ENCODE measurements at regions not wholly inside any gene's neighbourhood (a gene's known extent, or its start where the extent isn't known, plus 50 kb on each side); places are given as distances from the start of the nearest gene placed in this dataset.

DNA sequence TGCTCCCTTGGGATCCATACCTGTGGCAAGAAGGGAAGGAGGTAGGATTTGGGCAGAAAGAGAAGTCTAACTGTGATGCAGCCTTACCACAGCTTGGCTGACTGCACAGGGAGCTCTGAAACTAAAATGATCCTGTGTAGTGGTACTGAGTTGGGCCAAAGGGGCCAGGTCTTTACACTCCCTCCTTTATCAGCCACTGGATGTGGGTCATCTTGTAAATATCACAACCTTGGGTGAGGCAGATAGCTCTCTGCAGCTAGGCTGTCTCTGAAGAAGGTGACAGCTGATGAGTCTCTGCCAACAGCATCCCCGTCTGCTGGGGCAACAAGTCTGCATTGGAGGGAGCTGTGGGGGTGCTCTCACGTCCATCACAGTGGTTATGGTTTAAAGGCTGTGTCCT, 95.9 kb upstream of the CAND1 start:
- no peak for DNase-seq

DNA sequence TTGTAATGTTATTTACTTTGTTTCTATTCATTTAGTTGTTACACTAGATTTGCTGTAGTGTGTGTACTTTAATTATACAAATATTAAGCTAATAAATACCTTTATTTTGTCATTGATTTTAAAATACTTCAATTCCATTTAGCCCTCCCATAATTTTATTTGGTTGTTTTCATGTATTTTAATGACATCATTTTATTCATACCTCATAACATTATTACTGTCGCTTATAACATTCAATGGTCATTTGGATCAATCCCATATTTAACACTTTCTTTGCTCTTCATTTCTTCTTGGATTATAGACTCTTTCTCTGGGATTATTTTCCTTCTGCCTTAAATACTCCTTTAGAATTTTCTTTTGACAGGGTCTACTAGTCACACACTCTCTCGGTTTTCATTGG, 86.6 kb upstream of the CAND1 start:
- DNase-seq: no peak

DNA sequence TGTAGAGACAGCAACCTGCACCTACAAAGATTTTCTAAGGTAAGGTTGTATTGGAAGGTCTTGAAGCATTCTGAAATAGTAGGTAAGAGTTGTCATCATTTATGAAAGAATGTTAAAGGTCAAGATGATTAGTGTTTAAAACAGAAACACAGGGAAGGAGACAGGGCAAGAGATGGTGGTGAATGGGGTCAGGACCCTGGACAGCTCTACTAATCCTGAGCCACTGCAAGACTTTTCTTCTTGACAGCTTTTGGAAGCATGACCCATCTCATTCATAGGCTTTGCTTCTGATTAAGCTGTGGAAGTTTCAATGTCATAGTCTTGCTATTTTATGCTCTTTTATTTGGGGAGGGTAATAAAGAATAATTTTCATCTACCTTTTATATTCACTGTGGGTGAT, 75.5 kb upstream of the CAND1 start:
- DNase-seq: no peak

DNA sequence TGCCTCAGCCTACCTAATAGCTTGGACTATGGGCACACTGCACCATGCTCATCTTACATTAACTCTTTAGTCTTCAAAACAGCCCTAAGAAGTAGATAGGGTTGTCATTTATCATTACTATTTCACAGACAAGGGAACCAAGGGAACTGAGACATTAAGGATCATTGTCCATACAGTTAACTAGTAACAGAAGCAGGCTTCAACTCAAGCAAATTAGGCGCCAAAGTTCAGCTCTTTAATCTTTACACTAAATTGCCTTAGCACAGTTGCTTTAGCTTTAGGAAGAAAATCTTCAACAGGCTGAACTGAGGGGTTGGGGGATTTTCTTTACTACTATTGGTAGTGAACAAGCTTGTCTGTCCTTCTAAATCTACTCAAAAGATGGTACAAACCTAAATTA, 68.8 kb upstream of the CAND1 start:
- no peak for DNase-seq

DNA sequence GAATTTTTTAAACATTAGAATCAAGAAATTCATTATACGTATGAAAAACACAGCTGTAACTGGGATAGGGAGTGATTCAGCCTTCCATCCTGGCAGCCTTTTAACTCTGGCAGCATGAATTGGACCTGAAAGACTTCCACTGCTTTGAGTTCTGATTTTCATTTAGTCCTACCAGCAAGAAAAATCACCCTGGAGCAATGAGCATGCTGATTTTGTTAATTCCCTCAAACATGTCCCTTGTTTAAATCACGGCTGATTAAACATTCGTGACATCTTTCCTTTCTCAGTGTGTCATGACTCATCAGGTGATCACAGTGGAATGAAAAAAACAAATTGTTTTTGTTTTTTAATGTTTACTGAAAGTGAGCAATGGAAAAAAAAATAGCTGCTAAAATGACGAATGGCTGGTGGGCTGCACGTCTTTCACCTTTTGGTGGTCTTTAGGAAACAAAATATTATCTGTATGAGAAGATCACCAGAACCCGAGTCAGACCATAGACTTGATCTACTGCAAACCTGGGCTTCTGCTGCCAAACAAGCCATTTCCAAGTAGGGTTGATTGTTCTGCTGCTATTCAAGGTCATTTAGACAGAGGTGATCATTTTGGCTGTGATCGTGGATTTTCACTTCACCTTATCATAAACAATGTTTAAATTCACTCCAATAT, 67.0 kb upstream of the CAND1 start:
- no peak for DNase-seq

DNA sequence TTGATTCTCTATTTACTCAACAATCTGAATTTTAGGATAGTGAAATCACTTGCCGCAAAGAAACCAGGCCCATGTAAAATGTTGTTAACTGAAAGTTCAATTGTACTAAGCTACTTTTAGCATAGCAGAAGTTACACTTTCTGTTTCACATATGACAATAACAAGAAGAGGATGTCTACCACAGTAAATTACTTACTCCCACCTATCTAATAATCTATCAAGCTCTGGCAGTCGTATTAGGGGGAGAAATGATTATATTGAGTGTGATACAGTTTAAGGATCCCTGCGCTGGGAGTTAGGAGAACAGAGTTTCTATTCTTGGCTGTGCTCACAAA, 66.5 kb upstream of the CAND1 start:
- DNase-seq: no peak

DNA sequence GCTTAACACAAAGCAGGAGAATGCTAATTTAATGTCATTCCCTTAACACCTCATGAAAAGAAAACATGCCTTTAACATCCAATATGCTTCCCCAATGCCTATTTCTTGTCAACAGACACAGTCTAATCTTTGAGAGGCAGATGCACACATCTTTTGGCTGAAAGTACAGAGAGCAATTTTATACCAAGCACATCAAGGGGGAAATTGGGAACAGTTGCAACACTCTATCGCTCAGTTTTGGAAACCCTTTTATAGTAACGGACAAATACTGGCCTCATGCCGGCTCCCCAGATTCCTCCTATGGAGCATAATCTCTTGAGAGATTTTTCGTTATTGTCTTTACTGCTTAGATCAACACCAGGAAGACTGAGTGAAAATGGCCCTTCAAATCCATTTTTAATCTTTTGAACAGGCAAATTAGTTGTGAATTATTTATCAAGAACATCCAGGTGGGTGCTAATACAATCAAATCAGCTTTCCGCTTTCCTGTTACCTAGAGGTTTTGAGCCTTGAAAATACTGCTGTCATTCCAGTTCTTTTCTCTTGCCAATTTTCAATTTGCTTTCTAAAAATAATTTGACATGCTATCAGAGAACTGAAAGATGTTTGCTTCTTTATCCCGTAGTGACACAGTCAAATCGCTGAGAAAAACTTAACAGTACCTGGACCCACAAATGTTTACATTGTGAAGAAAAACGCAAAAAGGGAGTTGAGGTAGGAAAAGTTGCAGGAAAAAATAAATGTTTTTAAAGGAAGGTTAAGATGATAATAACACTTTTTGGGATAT, 60.7 kb upstream of the CAND1 start:
- DNase-seq: no peak

DNA sequence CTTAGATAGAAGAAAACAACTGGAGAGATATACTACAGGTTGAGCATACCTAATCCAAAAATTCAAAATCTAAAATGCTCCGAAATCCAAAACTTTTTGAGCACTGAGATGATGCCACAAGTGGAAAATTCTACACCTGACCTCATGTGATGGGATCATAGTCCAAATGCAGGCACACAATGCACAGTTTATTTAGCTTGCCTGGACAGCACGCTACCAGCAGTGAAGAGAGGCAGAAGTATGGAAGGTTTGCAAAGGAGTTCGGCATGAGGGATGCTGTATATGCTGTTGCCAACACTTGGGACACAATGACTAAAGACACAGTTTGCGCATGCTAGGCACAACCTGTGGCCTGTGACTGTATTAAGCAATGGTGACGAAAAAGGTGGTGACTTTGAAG, 58.1 kb upstream of the CAND1 start:
- no peak for DNase-seq

DNA sequence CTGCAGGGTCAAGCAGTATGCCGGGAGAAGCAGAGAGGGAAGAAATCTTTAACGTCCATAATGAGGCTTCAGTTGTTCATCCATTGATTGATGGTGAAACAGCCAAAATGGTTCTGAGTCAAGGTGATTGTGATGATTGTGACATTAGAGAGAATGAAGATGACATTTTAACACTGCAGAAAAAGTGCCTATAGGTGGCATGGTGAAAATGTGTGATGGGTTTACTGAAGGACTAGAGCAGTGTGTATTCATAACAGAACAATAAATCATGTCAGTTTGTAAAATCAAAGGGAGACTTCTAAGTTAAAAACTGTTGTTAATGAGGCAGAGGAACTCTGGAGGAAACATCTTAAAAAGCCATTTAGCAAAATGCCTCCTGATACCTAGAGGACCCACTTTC, 57.7 kb upstream of the CAND1 start:
- no peak for DNase-seq

DNA sequence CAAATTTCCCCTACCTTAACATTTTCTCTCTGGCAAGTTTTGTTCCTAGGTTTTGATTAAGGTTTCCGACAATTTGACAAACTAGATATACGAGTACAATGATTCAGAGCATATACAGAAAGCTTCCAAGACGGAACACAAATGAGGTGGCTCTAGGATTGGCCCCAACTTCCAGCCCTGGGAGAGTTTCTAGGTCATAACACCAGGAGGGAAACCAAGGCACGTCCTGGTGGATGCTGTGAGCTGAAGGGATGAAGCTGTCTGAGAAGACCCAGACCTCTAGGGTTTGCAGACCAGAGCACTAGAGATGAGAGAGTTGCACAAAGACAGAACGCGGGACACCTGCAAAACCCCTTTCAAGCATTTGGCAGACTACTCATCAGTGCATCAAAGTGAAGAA, 51.5 kb upstream of the CAND1 start:
- DNase-seq: no peak

Data from activated effector memory CD4-positive, alpha-beta T cell treated with anti-CD3 and anti-CD28 coated beads, Interleukin-2, amount 50 U/mL, for 16 hours (primary cell).